ENCODE measurements at regions not wholly inside any gene's neighbourhood (a gene's known extent, or its start where the extent isn't known, plus 50 kb on each side); places are given as distances from the start of the nearest gene placed in this dataset.

GRCh38 chr16:52193441-52193840 lies 353.5 kb downstream of the TOX3 start:
- Mint-ChIP-seq H3K27ac (ENCODE audit: unreplicated experiment) (no peak overlapping the region), H3K9me3 (ENCODE audit: low read depth) (no peaks in the 10 kb centered on the region), H3K36me3 (ENCODE audit: low read depth) (no peaks in the 10 kb centered on the region), H3K27me3 (ENCODE audit: low read depth) (peaks cover 2% of the 10 kb centered on the region), H3K4me1 (ENCODE audit: low read depth) (no peaks in the 10 kb centered on the region), H3K4me3 (ENCODE audit: unreplicated experiment) (no peak overlapping the region)
- no peak for TF ChIP-seq CTCF (IDR thresholded peaks at IDR 0.05)
- DNase-seq (ENCODE audit: low spot score) = no peak

GRCh38 chr16:52191531-52192134 lies 355.3 kb downstream of the TOX3 start:
- peaks cover 2% of the 10 kb centered on the region for H3K27me3 Mint-ChIP-seq (ENCODE audit: low read depth)
- peak; percentile 92 for TF ChIP-seq CTCF (IDR thresholded peaks at IDR 0.05)

GRCh38 chr16:52184336-52184735 lies 362.6 kb downstream of the TOX3 start:
- no peaks in the 10 kb centered on the region for H3K36me3 Mint-ChIP-seq (ENCODE audit: low read depth)
- no peak overlapping the region for H3K4me3 Mint-ChIP-seq (ENCODE audit: unreplicated experiment)
- no peaks in the 10 kb centered on the region for H3K9me3 Mint-ChIP-seq (ENCODE audit: low read depth)
- no peak for DNase-seq (ENCODE audit: low spot score)
- TF ChIP-seq CTCF (IDR thresholded peaks at IDR 0.05) = no peak
- no peaks in the 10 kb centered on the region for H3K4me1 Mint-ChIP-seq (ENCODE audit: low read depth)
- H3K27ac Mint-ChIP-seq (ENCODE audit: unreplicated experiment) = no peak overlapping the region
- no peaks in the 10 kb centered on the region for H3K27me3 Mint-ChIP-seq (ENCODE audit: low read depth)

More at GRCh38 chr16:52191531-52192134, 355.3 kb downstream of the TOX3 start:
- H3K9me3 Mint-ChIP-seq (ENCODE audit: low read depth) = no peaks in the 10 kb centered on the region
- no peaks in the 10 kb centered on the region for H3K4me1 Mint-ChIP-seq (ENCODE audit: low read depth)
- H3K27ac Mint-ChIP-seq (ENCODE audit: unreplicated experiment) = no peak overlapping the region
- no peaks in the 10 kb centered on the region for H3K36me3 Mint-ChIP-seq (ENCODE audit: low read depth)
- DNase-seq (ENCODE audit: low spot score) = no peak
- no peak overlapping the region for H3K4me3 Mint-ChIP-seq (ENCODE audit: unreplicated experiment)

GRCh38 chr16:52182840-52183239 lies 364.1 kb downstream of the TOX3 start:
- Mint-ChIP-seq H3K4me3 (ENCODE audit: unreplicated experiment) (no peak overlapping the region), H3K36me3 (ENCODE audit: low read depth) (no peaks in the 10 kb centered on the region), H3K4me1 (ENCODE audit: low read depth) (no peaks in the 10 kb centered on the region), H3K27ac (ENCODE audit: unreplicated experiment) (no peak overlapping the region), H3K27me3 (ENCODE audit: low read depth) (no peaks in the 10 kb centered on the region), H3K9me3 (ENCODE audit: low read depth) (no peaks in the 10 kb centered on the region)
- TF ChIP-seq CTCF (IDR thresholded peaks at IDR 0.05) = no peak
- no peak for DNase-seq (ENCODE audit: low spot score)

- no peak for TF ChIP-seq CTCF (IDR thresholded peaks at IDR 0.05)
- Mint-ChIP-seq H3K4me3 (ENCODE audit: unreplicated experiment) (no peak overlapping the region), H3K27me3 (ENCODE audit: low read depth) (no peaks in the 10 kb centered on the region), H3K27ac (ENCODE audit: unreplicated experiment) (no peak overlapping the region), H3K4me1 (ENCODE audit: low read depth) (no peaks in the 10 kb centered on the region), H3K36me3 (ENCODE audit: low read depth) (no peaks in the 10 kb centered on the region), H3K9me3 (ENCODE audit: low read depth) (peaks cover 8% of the 10 kb centered on the region)
- no peak for DNase-seq (ENCODE audit: low spot score)
Measured at GRCh38 chr16:52174168-52174567, 372.8 kb downstream of the TOX3 start.

All from chondrocyte (in vitro differentiated cells).